Cardiac fibroblast (primary cell): ENCODE measurements at regions not wholly inside any gene's neighbourhood (a gene's known extent, or its start where the extent isn't known, plus 50 kb on each side); places are given as distances from the start of the nearest gene placed in this dataset.

Experiments
- DNase-seq, 2 donors: peaks; one replicate each; pipeline versions ENCODE4 v3.0.0 to v3.0.0-alpha.2; 2010; ENCODE audit warnings: low read depth in 2 of 2
- H3K4me3 ChIP-seq, 2 donors: replicated peaks in 1 of 2; 1 replicate in 1 of 2; 2 replicates in 1 of 2; pipeline ENCODE4 v1.5.1; 2011; ENCODE audit warnings: low read depth in 2 of 2, low read length in 2 of 2, mild to moderate bottlenecking in 2 of 2, moderate library complexity in 1 of 2
- CTCF ChIP-seq: IDR thresholded peaks from one replicate; pipeline ENCODE4 v1.5.1; 2011; ENCODE audit warnings: low read depth, mild to moderate bottlenecking, low read length, inconsistent platforms

GRCh38 chr12:107360482-107360881 lies 267.1 kb upstream of the CRY1 start:
- TF ChIP-seq CTCF = no peak
- H3K4me3 ChIP-seq = no peak overlapping the region
- no peak for DNase-seq

GRCh38 chr12:107361970-107362369 lies 268.6 kb upstream of the CRY1 start:
- DNase-seq = no peak
- H3K4me3 ChIP-seq = no peak overlapping the region
- no peak for TF ChIP-seq CTCF

GRCh38 chr12:107362960-107363359 lies 269.6 kb upstream of the CRY1 start:
- no peak overlapping the region for H3K4me3 ChIP-seq
- no peak for DNase-seq
- no peak for TF ChIP-seq CTCF

- no peak for DNase-seq
- no peak for TF ChIP-seq CTCF
- H3K4me3 ChIP-seq = no peak overlapping the region
Measured at GRCh38 chr12:107364875-107365518, 271.6 kb upstream of the CRY1 start.

- no peak for DNase-seq
- no peak for TF ChIP-seq CTCF
- no peak overlapping the region for H3K4me3 ChIP-seq
Measured at GRCh38 chr12:107365703-107366102, 272.4 kb upstream of the CRY1 start.

- H3K4me3 ChIP-seq = no peak overlapping the region
- TF ChIP-seq CTCF = no peak
- no peak for DNase-seq
Measured at GRCh38 chr12:107366322-107366721, 273.0 kb upstream of the CRY1 start.

GRCh38 chr12:107368586-107368985 lies 275.2 kb upstream of the CRY1 start:
- no peak for TF ChIP-seq CTCF
- no peak for DNase-seq
- no peak overlapping the region for H3K4me3 ChIP-seq
